ENCODE measurements at regions not wholly inside any gene's neighbourhood (a gene's known extent, or its start where the extent isn't known, plus 50 kb on each side); places are given as distances from the start of the nearest gene placed in this dataset.

DNA sequence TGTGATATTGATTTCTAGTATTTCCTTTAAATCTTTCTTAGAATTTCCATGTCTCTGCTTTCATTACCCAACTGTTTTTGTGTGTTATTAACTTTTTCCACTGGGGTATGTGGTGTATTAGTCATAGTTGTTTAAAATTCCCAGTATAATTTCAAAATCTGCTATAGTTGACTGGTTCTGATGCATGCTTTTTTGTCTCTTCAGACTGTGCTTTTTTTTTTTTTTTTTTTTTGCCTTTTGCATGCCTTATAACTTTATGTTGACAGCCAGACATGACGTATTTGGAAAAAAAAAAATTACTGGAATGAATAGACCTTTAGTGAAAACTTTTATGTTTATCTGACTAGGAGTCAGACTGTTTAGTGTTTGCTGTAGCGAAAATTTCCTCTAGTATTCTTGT is 580.4 kb downstream of the ANKRD50 start:
- H2AFZ ChIP-seq (ENCODE audit: insufficient read depth, low read depth, low read length, poor library complexity, severe bottlenecking) = no peak overlapping the region
- no peak overlapping the region for H3K4me2 ChIP-seq (replicated peaks; ENCODE audit: low read depth, low read length, poor library complexity, severe bottlenecking)
- no peaks in the 10 kb centered on the region for H4K20me1 ChIP-seq (ENCODE audit: control insufficient read depth, insufficient read depth, low read length, poor library complexity, severe bottlenecking)
- intact Hi-C loops (cut with micrococcal nuclease) = no loop called here
- ATAC-seq (ENCODE audit: low read depth) (no peak), DNase-seq (no peak)
- TF ChIP-seq EZH2 (IDR thresholded peaks at IDR 0.05; ENCODE audit: borderline replicate concordance, insufficient read depth, low read depth, low read length, poor library complexity, severe bottlenecking) (no peak), CTCF (IDR thresholded peaks at IDR 0.05) (no peak)
- no peak overlapping the region for H3K27ac ChIP-seq (ENCODE audit: low read length in 2 of 2)
- WGBS (ENCODE audit: insufficient coverage) = no CpG with 5 or more reads among the region's 2 CpGs
- CTCF ChIA-PET = no interaction called here
- H3K4me3 Mint-ChIP-seq = no peak overlapping the region
- H3K9ac ChIP-seq (ENCODE audit: low read length) = no peak overlapping the region
- no peaks in the 10 kb centered on the region for H3K4me1 ChIP-seq (ENCODE audit: control insufficient read depth in 2 of 2, insufficient read depth in 2 of 2, low read length in 2 of 2)
- H3K79me2 ChIP-seq (ENCODE audit: control insufficient read depth, insufficient read depth, low read length) = no peaks in the 10 kb centered on the region
- H3K27me3 ChIP-seq (replicated peaks in 1 of 4; ENCODE audit: control extremely low read depth in 1 of 4, control insufficient read depth in 3 of 4, insufficient read depth in 4 of 4, low read length in 3 of 4) = no peaks in the 10 kb centered on the region
- POLR2A ChIA-PET = no interaction called here
- no peak overlapping the region for H3K4me3 ChIP-seq (ENCODE audit: control extremely low read depth in 1 of 5, extremely low read depth in 1 of 5, insufficient read depth in 1 of 5, low read depth in 2 of 5, low read length in 4 of 5)
- H3K27me3 Mint-ChIP-seq = no peaks in the 10 kb centered on the region
- H3K9me3 ChIP-seq (ENCODE audit: control extremely low read depth in 1 of 3, control insufficient read depth in 2 of 3, insufficient read depth in 1 of 3, low read length in 2 of 3) = peaks cover 0 to 8% (median 7%) of the 10 kb centered on the region in 3 donors
- no peak overlapping the region for H3K27ac Mint-ChIP-seq
- H3K9me3 Mint-ChIP-seq (ENCODE audit: insufficient read depth) = peaks cover 3% of the 10 kb centered on the region
- no peaks in the 10 kb centered on the region for H3K36me3 ChIP-seq (replicated peaks in 1 of 2; ENCODE audit: control extremely low read depth in 1 of 2, control insufficient read depth in 1 of 2, extremely low read depth in 1 of 2, insufficient read depth in 2 of 2, low read length in 1 of 2)
- H3K4me1 Mint-ChIP-seq = no peaks in the 10 kb centered on the region

DNA sequence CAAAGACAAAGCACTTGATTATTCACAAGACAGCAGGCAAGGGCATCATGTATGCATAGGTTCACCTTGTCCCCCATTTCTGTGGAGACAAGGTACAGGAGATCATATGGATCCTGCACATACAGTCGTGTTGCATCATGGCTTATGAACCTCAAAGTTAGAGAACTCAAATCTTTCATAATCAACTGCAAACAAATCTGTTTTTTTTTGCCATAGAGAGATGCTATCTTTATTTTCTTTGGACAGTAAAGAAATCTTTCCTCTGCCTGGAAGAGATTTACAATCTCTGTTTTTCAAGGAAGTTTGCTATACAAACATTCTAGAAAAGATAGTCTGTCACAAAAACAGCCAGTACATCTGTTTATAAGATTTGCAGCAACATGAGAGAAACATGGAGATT is 578.8 kb downstream of the ANKRD50 start:
- ChIA-PET POLR2A (no interaction called here), CTCF (no interaction called here)
- ATAC-seq (ENCODE audit: low read depth) (no peak), DNase-seq (no peak)
- H3K4me3 Mint-ChIP-seq = no peak overlapping the region
- H3K79me2 ChIP-seq (ENCODE audit: control insufficient read depth, insufficient read depth, low read length) = no peaks in the 10 kb centered on the region
- H3K36me3 ChIP-seq (replicated peaks in 1 of 2; ENCODE audit: control extremely low read depth in 1 of 2, control insufficient read depth in 1 of 2, extremely low read depth in 1 of 2, insufficient read depth in 2 of 2, low read length in 1 of 2) = no peaks in the 10 kb centered on the region
- no peak overlapping the region for H3K4me3 ChIP-seq (ENCODE audit: control extremely low read depth in 1 of 5, extremely low read depth in 1 of 5, insufficient read depth in 1 of 5, low read depth in 2 of 5, low read length in 4 of 5)
- H3K27ac Mint-ChIP-seq = no peak overlapping the region
- H2AFZ ChIP-seq (ENCODE audit: insufficient read depth, low read depth, low read length, poor library complexity, severe bottlenecking) = no peak overlapping the region
- no peaks in the 10 kb centered on the region for H3K4me1 ChIP-seq (ENCODE audit: control insufficient read depth in 2 of 2, insufficient read depth in 2 of 2, low read length in 2 of 2)
- TF ChIP-seq CTCF (IDR thresholded peaks at IDR 0.05) = no peak
- no peak for TF ChIP-seq EZH2 (IDR thresholded peaks at IDR 0.05; ENCODE audit: borderline replicate concordance, insufficient read depth, low read depth, low read length, poor library complexity, severe bottlenecking)
- 100% methylated on average over 1 of the region's 1 CpG for WGBS (ENCODE audit: insufficient coverage)
- H3K4me2 ChIP-seq (replicated peaks; ENCODE audit: low read depth, low read length, poor library complexity, severe bottlenecking) = no peak overlapping the region
- H3K27ac ChIP-seq (ENCODE audit: low read length in 2 of 2) = no peak overlapping the region
- peaks cover 3% of the 10 kb centered on the region for H3K9me3 Mint-ChIP-seq (ENCODE audit: insufficient read depth)
- intact Hi-C loops (cut with micrococcal nuclease) = no loop called here
- no peaks in the 10 kb centered on the region for H4K20me1 ChIP-seq (ENCODE audit: control insufficient read depth, insufficient read depth, low read length, poor library complexity, severe bottlenecking)
- no peaks in the 10 kb centered on the region for H3K27me3 ChIP-seq (replicated peaks in 1 of 4; ENCODE audit: control extremely low read depth in 1 of 4, control insufficient read depth in 3 of 4, insufficient read depth in 4 of 4, low read length in 3 of 4)
- H3K9ac ChIP-seq (ENCODE audit: low read length) = no peak overlapping the region
- H3K4me1 Mint-ChIP-seq = no peaks in the 10 kb centered on the region
- H3K9me3 ChIP-seq (ENCODE audit: control extremely low read depth in 1 of 3, control insufficient read depth in 2 of 3, insufficient read depth in 1 of 3, low read length in 2 of 3) = peaks cover 0 to 8% (median 7%) of the 10 kb centered on the region in 3 donors
- H3K27me3 Mint-ChIP-seq = no peaks in the 10 kb centered on the region

Measured in B cell (primary cell).